IPS-15b (cell line): ENCODE measurements at regions not wholly inside any gene's neighbourhood (a gene's known extent, or its start where the extent isn't known, plus 50 kb on each side); places are given as distances from the start of the nearest gene placed in this dataset.
"Not testable (repeated sequence)": the region's sequence is repeated elsewhere in the genome, so short reads cannot be mapped to it uniquely, and the experiment has no call there.

ENCODE experiments used
- H3K27me3 ChIP-seq: one replicate; pipeline ENCODE4 v1.6.1; 2013; ENCODE audit warnings: low read length; ENCODE audit not compliant: control insufficient read depth, insufficient read depth
- H3K36me3 ChIP-seq: one replicate; pipeline ENCODE4 v1.6.1; 2013; ENCODE audit warnings: low read length; ENCODE audit not compliant: control insufficient read depth, insufficient read depth
- H3K4me1 ChIP-seq: one replicate; pipeline ENCODE4 v1.6.1; 2013; ENCODE audit warnings: mild to moderate bottlenecking, low read length; ENCODE audit not compliant: control insufficient read depth, insufficient read depth
- H3K4me3 ChIP-seq: one replicate; pipeline ENCODE4 v1.5.1; 2013; ENCODE audit warnings: low read depth, low read length
- H3K9ac ChIP-seq: one replicate; pipeline ENCODE4 v1.6.1; 2013; ENCODE audit warnings: low read depth, mild to moderate bottlenecking, low read length
- H3K9me3 ChIP-seq: one replicate; pipeline ENCODE4 v1.6.1; 2013; ENCODE audit warnings: mild to moderate bottlenecking, low read length; ENCODE audit not compliant: control insufficient read depth, insufficient read depth

DNA sequence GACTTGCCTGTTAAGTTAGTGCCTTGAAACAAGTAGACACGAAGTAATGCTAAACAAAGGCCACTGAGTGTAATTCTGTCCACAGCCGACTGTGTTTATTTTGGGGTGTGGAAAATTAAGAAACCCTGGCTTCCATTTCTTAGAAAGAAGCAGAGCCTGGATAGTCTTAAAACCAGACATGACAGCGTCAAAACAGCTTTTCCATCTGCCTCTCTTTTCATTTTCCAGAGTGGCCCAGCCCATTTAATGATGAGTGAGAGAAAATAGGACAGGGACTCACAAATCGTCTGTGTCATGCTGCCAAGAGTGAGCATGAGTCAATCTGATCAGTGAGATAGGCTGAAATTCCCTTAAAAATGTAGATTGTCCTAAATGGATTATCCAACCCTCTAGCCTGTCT, 485.9 kb downstream of the JRKL start:
- H3K4me3 ChIP-seq, result no peak overlapping the region
- H3K4me1 ChIP-seq, result no peaks in the 10 kb centered on the region
- H3K9ac ChIP-seq, result no peak overlapping the region
- H3K27me3 ChIP-seq, result no peaks in the 10 kb centered on the region
- no peaks in the 10 kb centered on the region for H3K9me3 ChIP-seq
- H3K36me3 ChIP-seq, result no peaks in the 10 kb centered on the region

DNA sequence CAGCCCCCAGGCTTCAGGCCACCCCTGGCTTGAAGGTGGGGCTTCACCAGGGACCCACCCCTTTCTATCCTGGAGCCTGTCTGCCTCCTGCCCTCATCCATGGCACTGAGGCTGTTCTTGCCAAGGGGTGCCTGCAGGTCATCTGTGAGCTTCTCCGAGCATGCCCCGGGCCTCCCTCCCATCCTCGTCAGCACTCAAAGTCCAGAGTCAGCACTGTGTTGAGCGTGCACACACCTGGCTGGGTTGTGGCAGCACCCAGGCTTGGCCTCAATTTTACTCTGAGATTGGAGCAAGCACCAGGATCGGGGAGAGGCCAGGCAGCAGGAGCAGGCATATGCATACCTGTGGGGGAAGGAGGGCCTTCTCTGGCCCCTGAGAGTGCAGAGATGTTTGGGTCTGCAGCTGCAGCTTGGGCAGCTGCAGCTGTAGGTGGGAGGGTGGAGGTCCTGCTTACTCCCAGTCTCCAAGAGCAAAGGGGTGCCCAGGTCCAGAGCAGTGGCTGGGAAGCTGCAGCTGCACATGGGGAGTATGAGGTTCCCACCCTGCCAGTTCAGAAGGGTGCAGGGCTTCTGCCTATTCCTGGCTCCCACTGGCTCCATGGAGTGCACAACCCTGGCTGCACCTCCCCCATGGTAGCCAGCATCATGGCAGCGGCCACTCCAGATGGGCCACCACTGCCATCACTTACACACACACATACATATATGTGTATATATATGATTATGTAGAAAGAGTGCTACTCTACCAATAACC, 488.7 kb downstream of the JRKL start:
- Histone ChIP-seq H3K36me3 (no peaks in the 10 kb centered on the region), H3K9me3 (no peaks in the 10 kb centered on the region), H3K4me3 (no peak overlapping the region), H3K4me1 (no peaks in the 10 kb centered on the region), H3K9ac (no peak overlapping the region), H3K27me3 (no peaks in the 10 kb centered on the region)

DNA sequence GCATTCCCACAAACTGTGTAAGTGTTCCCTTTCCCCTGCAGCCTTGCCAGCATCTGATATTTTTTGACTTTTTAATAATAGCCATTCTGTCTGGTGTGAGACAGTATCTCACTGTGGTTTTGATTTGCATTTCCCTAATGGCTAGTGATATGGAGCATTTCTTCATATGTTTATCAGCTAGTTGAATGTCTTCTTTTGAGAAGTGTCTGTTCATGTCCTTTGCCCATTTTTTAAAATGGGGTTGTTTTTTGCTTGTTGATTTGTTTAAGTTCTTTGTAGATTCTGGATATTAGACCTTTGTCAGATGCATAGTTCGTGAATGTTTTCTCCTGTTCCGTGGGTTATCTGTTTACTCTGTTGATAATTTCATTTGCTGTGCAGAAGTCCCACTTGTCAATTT, 492.8 kb downstream of the JRKL start:
- not testable (repeated sequence) for H3K4me1 ChIP-seq, H3K36me3 ChIP-seq, H3K9me3 ChIP-seq, H3K9ac ChIP-seq, H3K4me3 ChIP-seq, H3K27me3 ChIP-seq

DNA sequence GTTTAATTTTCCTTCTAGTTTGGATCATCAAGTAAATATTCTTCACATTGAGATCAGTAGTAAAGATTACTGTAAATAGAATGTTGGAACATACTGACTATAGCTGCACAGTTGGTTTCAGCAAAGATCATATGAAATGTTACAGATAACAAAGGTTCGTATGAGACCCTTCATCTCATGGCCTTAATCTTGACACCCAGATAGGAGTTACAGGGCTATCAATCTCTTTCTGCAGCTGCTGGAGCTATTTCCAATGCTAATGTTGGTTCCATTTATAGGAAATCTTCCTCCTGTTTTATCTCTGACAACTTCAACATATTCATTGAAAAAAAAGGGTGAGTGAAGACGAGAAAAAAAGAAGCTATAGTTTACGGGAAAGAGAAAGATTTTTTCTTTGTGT, 495.6 kb downstream of the JRKL start:
- Histone ChIP-seq H3K4me3 (no peak overlapping the region), H3K27me3 (no peaks in the 10 kb centered on the region), H3K36me3 (no peaks in the 10 kb centered on the region), H3K4me1 (no peaks in the 10 kb centered on the region), H3K9ac (no peak overlapping the region), H3K9me3 (no peaks in the 10 kb centered on the region)

- no peaks in the 10 kb centered on the region for H3K9me3 ChIP-seq
Observed at GRCh38 chr11:96885912-96886311, 496.1 kb downstream of the JRKL start.

GRCh38 chr11:96893988-96894387, 504.2 kb downstream of the JRKL start:
- H3K9me3 ChIP-seq, result no peaks in the 10 kb centered on the region
- H3K4me3 ChIP-seq, result no peak overlapping the region
- no peaks in the 10 kb centered on the region for H3K27me3 ChIP-seq
- no peaks in the 10 kb centered on the region for H3K36me3 ChIP-seq
- no peak overlapping the region for H3K9ac ChIP-seq
- peaks cover 5% of the 10 kb centered on the region for H3K4me1 ChIP-seq

More at GRCh38 chr11:96885912-96886311, 496.1 kb downstream of the JRKL start:
- no peaks in the 10 kb centered on the region for H3K27me3 ChIP-seq
- no peaks in the 10 kb centered on the region for H3K4me1 ChIP-seq
- H3K36me3 ChIP-seq, result no peaks in the 10 kb centered on the region
- H3K9ac ChIP-seq, result no peak overlapping the region
- no peak overlapping the region for H3K4me3 ChIP-seq

GRCh38 chr11:96894587-96894986, 504.8 kb downstream of the JRKL start:
- H3K4me3 ChIP-seq, result no peak overlapping the region
- peaks cover 5% of the 10 kb centered on the region for H3K4me1 ChIP-seq
- no peaks in the 10 kb centered on the region for H3K36me3 ChIP-seq
- no peak overlapping the region for H3K9ac ChIP-seq
- no peaks in the 10 kb centered on the region for H3K9me3 ChIP-seq
- H3K27me3 ChIP-seq, result no peaks in the 10 kb centered on the region

GRCh38 chr11:96899971-96900370, 510.2 kb downstream of the JRKL start:
- H3K9me3 ChIP-seq, result no peaks in the 10 kb centered on the region
- H3K4me1 ChIP-seq, result no peaks in the 10 kb centered on the region
- H3K4me3 ChIP-seq, result no peak overlapping the region

DNA sequence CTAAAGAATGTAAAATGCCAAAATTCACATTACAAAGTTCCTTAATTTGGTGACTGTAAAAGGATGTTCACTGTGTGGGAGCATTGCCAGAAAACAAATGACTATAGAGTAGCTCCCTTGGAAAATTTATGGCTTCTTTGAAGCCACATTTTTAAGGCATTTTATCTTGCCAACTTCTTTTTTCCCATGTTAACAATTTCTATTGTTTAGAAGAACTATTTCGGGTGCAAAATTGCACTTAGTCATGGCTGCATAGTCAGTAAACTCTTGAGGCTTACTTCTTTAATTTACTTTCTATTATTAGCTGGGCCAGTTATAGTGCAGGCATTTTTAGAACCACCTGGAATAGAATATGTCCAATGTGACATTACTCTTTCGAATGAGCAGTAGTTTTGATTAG, 515.3 kb downstream of the JRKL start:
- Histone ChIP-seq H3K4me3 (no peak overlapping the region), H3K4me1 (no peaks in the 10 kb centered on the region), H3K27me3 (no peaks in the 10 kb centered on the region), H3K36me3 (no peaks in the 10 kb centered on the region), H3K9me3 (no peaks in the 10 kb centered on the region), H3K9ac (no peak overlapping the region)

More at GRCh38 chr11:96899971-96900370, 510.2 kb downstream of the JRKL start:
- Histone ChIP-seq H3K27me3 (no peaks in the 10 kb centered on the region), H3K9ac (no peak overlapping the region), H3K36me3 (no peaks in the 10 kb centered on the region)

DNA sequence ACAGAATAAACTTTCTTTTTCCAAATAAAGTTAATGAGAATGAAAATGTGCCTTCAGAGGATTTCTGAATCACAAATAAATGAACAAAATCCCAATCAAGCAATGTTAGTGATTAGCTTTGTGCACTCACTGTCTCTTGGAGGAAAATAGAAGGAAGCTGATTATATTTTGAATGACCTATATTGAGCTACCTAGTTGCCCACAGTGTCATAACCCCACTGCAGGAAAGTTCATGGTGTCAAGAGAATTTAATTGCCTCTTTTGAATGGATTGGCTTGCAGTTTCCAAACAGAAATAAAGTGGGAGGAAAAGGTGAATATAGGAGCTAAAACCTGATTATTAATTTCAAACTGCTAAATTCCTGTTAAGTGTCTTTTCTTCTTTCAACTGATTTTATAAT, 515.9 kb downstream of the JRKL start:
- Histone ChIP-seq H3K36me3 (no peaks in the 10 kb centered on the region), H3K4me1 (no peaks in the 10 kb centered on the region), H3K9ac (no peak overlapping the region), H3K9me3 (no peaks in the 10 kb centered on the region), H3K27me3 (no peaks in the 10 kb centered on the region), H3K4me3 (no peak overlapping the region)

GRCh38 chr11:96906476-96906875, 516.7 kb downstream of the JRKL start:
- Histone ChIP-seq H3K4me3 (no peak overlapping the region), H3K9ac (no peak overlapping the region), H3K9me3 (no peaks in the 10 kb centered on the region), H3K4me1 (no peaks in the 10 kb centered on the region), H3K27me3 (no peaks in the 10 kb centered on the region), H3K36me3 (no peaks in the 10 kb centered on the region)

DNA sequence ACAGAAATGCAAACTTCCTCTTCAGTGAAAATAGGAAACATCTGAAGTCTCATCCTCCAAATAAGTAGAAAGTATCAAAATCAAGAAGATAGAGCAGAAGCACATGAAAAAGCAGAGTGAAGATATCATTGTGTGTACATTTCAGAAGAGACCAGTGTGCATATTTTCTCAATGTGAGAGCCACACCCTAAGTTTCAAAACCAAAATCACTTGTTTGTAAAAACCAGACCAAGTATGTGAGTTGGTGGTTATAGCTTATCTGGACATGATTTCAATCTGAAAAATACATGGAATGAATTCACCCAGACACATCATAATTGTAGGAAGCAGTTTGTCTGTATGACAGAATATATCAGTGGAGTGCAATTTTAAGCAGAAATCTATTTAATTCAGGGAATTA, 536.0 kb downstream of the JRKL start:
- Histone ChIP-seq H3K4me1 (no peaks in the 10 kb centered on the region), H3K36me3 (no peaks in the 10 kb centered on the region), H3K27me3 (no peaks in the 10 kb centered on the region), H3K9ac (no peak overlapping the region), H3K9me3 (no peaks in the 10 kb centered on the region), H3K4me3 (no peak overlapping the region)
